ENCODE measurements at regions not wholly inside any gene's neighbourhood (a gene's known extent, or its start where the extent isn't known, plus 50 kb on each side); places are given as distances from the start of the nearest gene placed in this dataset.
A peak's percentile ranks its signal among the peaks of the same experiment; 100 is the strongest.

- in situ Hi-C loops (cut with MboI; ENCODE audit: low sequenced_read_pairs), result no loop called here
- H3K4me1 ChIP-seq, result peaks cover 8% of the 10 kb centered on the region
- DNase-seq (ENCODE audit: low spot score in 2 of 2), result no peak
Observed at GRCh38 chr18:56003720-56004088, 415.7 kb upstream of the TCF4 start.

GRCh38 chr18:56003009-56003719 is 415.2 kb upstream of the TCF4 start:
- no peak for DNase-seq (ENCODE audit: low spot score in 2 of 2)
- Histone ChIP-seq H3K4me1 (peaks cover 8% of the 10 kb centered on the region), H3K9me3 (no peaks in the 10 kb centered on the region), H3K27me3 (ENCODE audit: low read depth) (no peaks in the 10 kb centered on the region), H3K36me3 (replicated peaks) (no peaks in the 10 kb centered on the region), H3K4me3 (no peak overlapping the region)
- in situ Hi-C loops (cut with MboI; ENCODE audit: low sequenced_read_pairs), result no loop called here

More at GRCh38 chr18:56003720-56004088, 415.7 kb upstream of the TCF4 start:
- Histone ChIP-seq H3K27me3 (ENCODE audit: low read depth) (no peaks in the 10 kb centered on the region), H3K4me3 (no peak overlapping the region), H3K9me3 (no peaks in the 10 kb centered on the region), H3K36me3 (replicated peaks) (no peaks in the 10 kb centered on the region)

GRCh38 chr18:56001576-56001975 is 413.6 kb upstream of the TCF4 start:
- no peaks in the 10 kb centered on the region for H3K27me3 ChIP-seq (ENCODE audit: low read depth)
- in situ Hi-C loops (cut with MboI; ENCODE audit: low sequenced_read_pairs), result no loop called here
- H3K4me3 ChIP-seq, result no peak overlapping the region
- no peaks in the 10 kb centered on the region for H3K36me3 ChIP-seq (replicated peaks)
- DNase-seq (ENCODE audit: low spot score in 2 of 2), result no peak
- no peaks in the 10 kb centered on the region for H3K9me3 ChIP-seq
- peaks cover 8% of the 10 kb centered on the region for H3K4me1 ChIP-seq

GRCh38 chr18:56000041-56000440 is 412.0 kb upstream of the TCF4 start:
- DNase-seq (ENCODE audit: low spot score in 2 of 2), result no peak
- in situ Hi-C loops (cut with MboI; ENCODE audit: low sequenced_read_pairs), result no loop called here
- Histone ChIP-seq H3K4me3 (no peak overlapping the region), H3K36me3 (replicated peaks) (no peaks in the 10 kb centered on the region), H3K9me3 (no peaks in the 10 kb centered on the region), H3K4me1 (peaks cover 8% of the 10 kb centered on the region), H3K27me3 (ENCODE audit: low read depth) (no peaks in the 10 kb centered on the region)

GRCh38 chr18:55999641-56000040 is 411.6 kb upstream of the TCF4 start:
- H3K4me1 ChIP-seq, result peaks cover 8% of the 10 kb centered on the region
- DNase-seq (ENCODE audit: low spot score in 2 of 2), result peak in 1 of 2 experiments; percentile 69
- no peaks in the 10 kb centered on the region for H3K36me3 ChIP-seq (replicated peaks)
- H3K4me3 ChIP-seq, result no peak overlapping the region
- H3K27me3 ChIP-seq (ENCODE audit: low read depth), result no peaks in the 10 kb centered on the region; the same call in 1 of the 2 replicates
- in situ Hi-C loops (cut with MboI; ENCODE audit: low sequenced_read_pairs), result no loop called here
- H3K9me3 ChIP-seq, result no peaks in the 10 kb centered on the region

GRCh38 chr18:55998801-55999385 is 410.9 kb upstream of the TCF4 start:
- no peak for DNase-seq (ENCODE audit: low spot score in 2 of 2)
- no peak overlapping the region for H3K4me3 ChIP-seq
- no peaks in the 10 kb centered on the region for H3K9me3 ChIP-seq
- H3K27me3 ChIP-seq (ENCODE audit: low read depth), result no peaks in the 10 kb centered on the region; the same call in 1 of the 2 replicates
- in situ Hi-C loops (cut with MboI; ENCODE audit: low sequenced_read_pairs), result no loop called here
- no peaks in the 10 kb centered on the region for H3K36me3 ChIP-seq (replicated peaks)
- peaks cover 8% of the 10 kb centered on the region for H3K4me1 ChIP-seq

GRCh38 chr18:55998071-55998522 is 410.1 kb upstream of the TCF4 start:
- in situ Hi-C loops (cut with MboI; ENCODE audit: low sequenced_read_pairs), result no loop called here
- H3K4me1 ChIP-seq, result peaks cover 8% of the 10 kb centered on the region
- H3K27me3 ChIP-seq (ENCODE audit: low read depth), result no peaks in the 10 kb centered on the region; the same call in 1 of the 2 replicates
- DNase-seq (ENCODE audit: low spot score in 2 of 2), result no peak
- no peak overlapping the region for H3K4me3 ChIP-seq
- H3K36me3 ChIP-seq (replicated peaks), result no peaks in the 10 kb centered on the region
- H3K9me3 ChIP-seq, result no peaks in the 10 kb centered on the region

GRCh38 chr18:55997151-55997561 is 409.2 kb upstream of the TCF4 start:
- H3K4me3 ChIP-seq, result no peak overlapping the region
- in situ Hi-C loops (cut with MboI; ENCODE audit: low sequenced_read_pairs), result no loop called here

GRCh38 chr18:55996717-55997116 is 408.7 kb upstream of the TCF4 start:
- DNase-seq (ENCODE audit: low spot score in 2 of 2), result no peak
- peaks cover 8% of the 10 kb centered on the region for H3K4me1 ChIP-seq
- no peak overlapping the region for H3K4me3 ChIP-seq

More at GRCh38 chr18:55997151-55997561, 409.2 kb upstream of the TCF4 start:
- H3K9me3 ChIP-seq, result no peaks in the 10 kb centered on the region
- H3K27me3 ChIP-seq (ENCODE audit: low read depth), result no peaks in the 10 kb centered on the region; the same call in 1 of the 2 replicates
- H3K36me3 ChIP-seq (replicated peaks), result no peaks in the 10 kb centered on the region
- peaks cover 8% of the 10 kb centered on the region for H3K4me1 ChIP-seq
- no peak for DNase-seq (ENCODE audit: low spot score in 2 of 2)

GRCh38 chr18:55990186-55990585 is 402.2 kb upstream of the TCF4 start:
- H3K36me3 ChIP-seq (replicated peaks), result no peaks in the 10 kb centered on the region
- no peaks in the 10 kb centered on the region for H3K9me3 ChIP-seq
- in situ Hi-C loops (cut with MboI; ENCODE audit: low sequenced_read_pairs), result no loop called here
- no peaks in the 10 kb centered on the region for H3K4me1 ChIP-seq
- H3K27me3 ChIP-seq (ENCODE audit: low read depth), result no peaks in the 10 kb centered on the region; the same call in 1 of the 2 replicates
- H3K4me3 ChIP-seq, result no peak overlapping the region
- DNase-seq (ENCODE audit: low spot score in 2 of 2), result no peak

More at GRCh38 chr18:55996717-55997116, 408.7 kb upstream of the TCF4 start:
- in situ Hi-C loops (cut with MboI; ENCODE audit: low sequenced_read_pairs), result no loop called here
- no peaks in the 10 kb centered on the region for H3K36me3 ChIP-seq (replicated peaks)
- no peaks in the 10 kb centered on the region for H3K9me3 ChIP-seq
- no peaks in the 10 kb centered on the region; the same call in 1 of the 2 replicates for H3K27me3 ChIP-seq (ENCODE audit: low read depth)

GRCh38 chr18:55988537-55988936 is 400.5 kb upstream of the TCF4 start:
- DNase-seq (ENCODE audit: low spot score in 2 of 2), result no peak
- no peaks in the 10 kb centered on the region for H3K27me3 ChIP-seq (ENCODE audit: low read depth)
- H3K4me3 ChIP-seq, result no peak overlapping the region
- no peaks in the 10 kb centered on the region for H3K4me1 ChIP-seq
- in situ Hi-C loops (cut with MboI; ENCODE audit: low sequenced_read_pairs), result no loop called here
- no peaks in the 10 kb centered on the region for H3K36me3 ChIP-seq (replicated peaks)
- no peaks in the 10 kb centered on the region for H3K9me3 ChIP-seq

GRCh38 chr18:55983433-55983832 is 395.4 kb upstream of the TCF4 start:
- DNase-seq (ENCODE audit: low spot score in 2 of 2), result no peak
- Histone ChIP-seq H3K9me3 (no peaks in the 10 kb centered on the region), H3K4me1 (peaks cover 5% of the 10 kb centered on the region), H3K27me3 (ENCODE audit: low read depth) (no peaks in the 10 kb centered on the region), H3K4me3 (no peak overlapping the region), H3K36me3 (replicated peaks) (no peaks in the 10 kb centered on the region)
- in situ Hi-C loops (cut with MboI; ENCODE audit: low sequenced_read_pairs), result no loop called here

- no peak for DNase-seq (ENCODE audit: low spot score in 2 of 2)
- H3K4me1 ChIP-seq, result peaks cover 5% of the 10 kb centered on the region
- in situ Hi-C loops (cut with MboI; ENCODE audit: low sequenced_read_pairs), result no loop called here
Observed at GRCh38 chr18:55982992-55983391, 395.0 kb upstream of the TCF4 start.

GRCh38 chr18:55981712-55982475 is 393.9 kb upstream of the TCF4 start:
- Histone ChIP-seq H3K27me3 (ENCODE audit: low read depth) (no peaks in the 10 kb centered on the region), H3K9me3 (no peaks in the 10 kb centered on the region)

More at GRCh38 chr18:55982992-55983391, 395.0 kb upstream of the TCF4 start:
- H3K27me3 ChIP-seq (ENCODE audit: low read depth), result no peaks in the 10 kb centered on the region
- H3K9me3 ChIP-seq, result no peaks in the 10 kb centered on the region
- no peaks in the 10 kb centered on the region for H3K36me3 ChIP-seq (replicated peaks)
- H3K4me3 ChIP-seq, result no peak overlapping the region

More at GRCh38 chr18:55981712-55982475, 393.9 kb upstream of the TCF4 start:
- Histone ChIP-seq H3K36me3 (replicated peaks) (no peaks in the 10 kb centered on the region), H3K4me1 (peaks cover 5% of the 10 kb centered on the region), H3K4me3 (no peak overlapping the region)
- DNase-seq (ENCODE audit: low spot score in 2 of 2), result no peak
- in situ Hi-C loops (cut with MboI; ENCODE audit: low sequenced_read_pairs), result no loop called here

All from HAP-1 (cell line).